Superior temporal gyrus (tissue), 1 donor: ENCODE measurements at regions not wholly inside any gene's neighbourhood (a gene's known extent, or its start where the extent isn't known, plus 50 kb on each side); places are given as distances from the start of the nearest gene placed in this dataset.

ENCODE experiments used
- DNase-seq: peaks from one replicate; pipeline ENCODE4 v3.0.0-alpha.2; 2016; ENCODE audit errors: extremely low spot score

GRCh38 chr5:146940295-146940694 is 61.7 kb upstream of the PPP2R2B start:
- DNase-seq, result peak; percentile 57

GRCh38 chr5:146944019-146944418 is 65.5 kb upstream of the PPP2R2B start:
- no peak for DNase-seq

DNA sequence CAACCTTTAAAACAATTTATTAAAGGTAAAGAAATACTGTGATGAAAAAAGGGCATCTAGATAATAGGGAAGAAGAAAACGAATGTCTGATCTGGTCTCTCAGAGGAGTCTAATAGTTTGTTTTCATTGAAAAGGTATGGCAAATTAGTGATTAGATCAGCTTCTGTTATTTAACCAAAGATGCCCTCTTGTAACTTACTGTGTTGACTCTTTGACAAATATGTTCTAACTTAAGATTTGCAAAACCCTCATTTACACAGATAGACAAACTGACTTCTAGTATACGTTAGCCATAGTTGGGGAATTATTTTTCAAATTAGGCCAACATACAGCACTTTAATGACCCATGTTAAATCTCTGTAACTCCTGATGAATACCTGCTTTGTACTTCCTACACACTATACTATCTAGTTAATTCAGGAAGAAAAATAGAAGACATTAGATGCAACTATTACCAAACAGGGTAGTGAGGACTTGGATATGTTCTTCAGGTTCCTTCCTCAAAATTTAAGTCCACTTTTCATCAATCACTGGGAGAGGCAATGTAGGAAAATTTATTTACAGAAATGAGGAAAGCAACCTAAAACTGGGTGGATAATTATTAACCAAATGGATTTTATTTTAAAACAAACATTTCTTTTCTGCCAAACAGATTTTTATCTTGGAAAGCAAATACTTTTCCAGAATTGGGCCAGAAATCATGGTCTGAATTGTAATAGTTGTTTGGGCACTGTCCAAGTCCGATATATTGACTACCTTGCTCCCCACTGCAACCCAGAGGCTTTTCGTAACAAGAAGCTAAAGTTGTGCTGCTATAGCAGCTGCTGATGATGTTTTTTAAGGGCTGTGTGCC is 66.4 kb upstream of the PPP2R2B start:
- no peak for DNase-seq

GRCh38 chr5:146945617-146946084 is 67.1 kb upstream of the PPP2R2B start:
- no peak for DNase-seq

- DNase-seq, result no peak
These were observed 68.8 kb upstream of the PPP2R2B start for GRCh38 chr5:146947181-146947941.

DNA sequence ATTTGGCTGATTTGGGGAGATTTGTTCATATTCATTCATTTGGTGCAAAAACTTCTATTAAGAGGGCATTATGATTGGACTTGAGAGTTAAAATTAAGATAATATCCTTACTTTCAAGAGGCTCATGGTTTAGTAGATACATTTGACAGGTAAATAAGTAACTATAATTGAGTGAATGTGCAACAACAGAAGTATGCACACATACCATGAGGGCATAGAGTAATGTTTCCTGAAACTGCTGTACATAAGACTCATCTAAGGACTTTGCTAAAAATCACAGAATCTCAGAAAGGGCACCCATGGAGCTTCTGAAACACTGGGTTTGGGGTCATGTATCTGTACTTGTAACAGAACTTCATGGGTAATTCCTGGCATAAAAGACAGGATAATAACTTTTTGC is 70.1 kb upstream of the PPP2R2B start:
- DNase-seq, result no peak

DNA sequence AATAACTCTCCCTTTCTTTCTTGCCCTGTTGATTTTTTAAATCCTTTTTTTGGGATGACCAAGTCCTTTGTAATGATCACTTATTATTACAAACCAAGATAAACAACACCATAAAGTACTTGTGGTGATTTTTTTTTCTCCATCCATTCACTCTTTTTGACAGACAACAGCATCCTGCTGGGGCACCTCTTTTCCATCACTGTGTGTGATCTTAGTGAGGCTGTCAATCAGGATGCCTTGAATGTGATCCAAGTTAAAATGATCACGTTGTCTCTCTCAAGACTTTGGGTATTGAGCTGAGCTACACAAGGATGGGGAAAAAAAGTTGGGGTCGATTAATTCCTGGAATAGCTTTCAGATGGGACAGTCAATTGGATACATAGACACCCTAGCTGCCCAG is 73.6 kb upstream of the PPP2R2B start:
- no peak for DNase-seq

DNA sequence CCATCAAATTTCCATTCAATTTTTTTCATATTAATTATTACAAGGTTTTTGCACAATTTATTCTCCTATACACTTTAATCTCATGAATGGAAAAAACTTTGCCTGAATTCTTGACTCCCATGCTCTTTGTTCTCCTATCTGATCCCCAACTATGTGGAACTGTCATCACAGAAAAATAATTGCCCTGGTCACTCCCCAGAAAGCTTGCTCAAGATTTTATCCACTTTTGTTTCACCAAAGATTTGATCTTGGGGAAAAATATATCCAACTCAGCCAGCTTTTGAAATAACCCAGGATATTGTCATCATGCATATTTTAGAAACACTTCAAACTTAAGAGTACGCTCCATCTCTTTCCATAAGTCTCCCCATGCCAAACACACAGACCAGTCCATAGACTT is 77.7 kb upstream of the PPP2R2B start:
- DNase-seq, result no peak

DNA sequence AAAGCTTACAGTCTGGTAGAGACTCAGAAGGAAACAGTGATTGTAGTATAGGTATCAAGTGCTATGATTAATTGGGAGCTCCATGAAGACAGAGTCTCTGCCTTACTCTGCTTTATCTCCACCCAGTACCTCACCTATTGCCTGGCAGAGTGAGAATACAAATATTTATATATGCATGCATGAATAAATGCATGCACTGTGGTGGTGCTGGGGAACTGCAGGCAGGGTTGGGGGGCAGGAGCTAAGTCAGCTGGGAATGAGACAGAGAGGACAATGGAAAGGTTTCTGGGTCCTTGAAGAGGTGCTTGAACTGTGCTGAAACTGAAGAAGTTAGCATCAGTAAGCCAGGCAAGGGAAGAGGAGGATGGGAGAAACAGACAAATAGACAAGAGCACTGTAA is 80.8 kb upstream of the PPP2R2B start:
- no peak for DNase-seq

- DNase-seq, result no peak
These were observed 84.3 kb upstream of the PPP2R2B start for GRCh38 chr5:146962801-146963355.

DNA sequence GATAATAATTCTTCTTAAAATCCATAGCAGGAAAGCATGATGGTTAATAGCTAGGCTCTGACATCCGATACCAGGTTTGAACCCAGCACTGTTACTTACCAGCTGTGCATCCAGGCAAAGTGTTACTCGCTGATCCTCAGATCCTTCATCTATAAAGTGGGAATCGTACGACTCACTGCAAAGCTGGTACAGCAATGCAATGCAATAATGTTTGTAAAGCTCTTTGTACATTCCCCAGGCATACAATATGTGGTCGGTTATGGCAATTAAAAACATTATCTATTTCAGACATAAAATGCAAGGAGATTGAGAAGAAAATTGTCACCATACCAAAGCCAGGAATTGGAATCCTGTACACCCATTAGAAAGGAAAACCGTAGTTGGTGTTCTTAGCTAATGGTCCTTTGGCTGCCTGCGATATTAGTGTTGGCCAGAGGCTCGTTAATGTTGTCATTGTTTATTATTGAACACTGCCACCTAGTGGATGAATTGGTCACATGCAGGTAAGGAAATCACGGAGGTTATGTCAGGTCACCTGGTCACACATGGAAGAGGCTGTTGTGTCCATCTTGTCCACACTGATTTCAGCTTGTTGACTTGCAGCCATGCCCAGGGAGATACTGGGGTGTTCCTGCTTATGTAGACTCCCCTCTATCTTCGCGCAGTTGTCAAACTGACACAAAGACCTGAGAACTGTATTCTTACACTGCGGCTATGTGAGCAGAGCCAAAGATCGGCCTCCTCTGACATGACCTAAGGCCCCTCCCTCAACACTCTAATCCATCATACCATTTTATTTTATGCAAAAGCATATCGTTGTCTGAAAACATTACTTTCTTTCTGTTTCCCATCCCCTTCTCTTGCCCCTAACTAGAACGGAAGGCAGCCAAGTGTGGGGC is 87.5 kb upstream of the PPP2R2B start:
- DNase-seq, result peak; percentile 97

DNA sequence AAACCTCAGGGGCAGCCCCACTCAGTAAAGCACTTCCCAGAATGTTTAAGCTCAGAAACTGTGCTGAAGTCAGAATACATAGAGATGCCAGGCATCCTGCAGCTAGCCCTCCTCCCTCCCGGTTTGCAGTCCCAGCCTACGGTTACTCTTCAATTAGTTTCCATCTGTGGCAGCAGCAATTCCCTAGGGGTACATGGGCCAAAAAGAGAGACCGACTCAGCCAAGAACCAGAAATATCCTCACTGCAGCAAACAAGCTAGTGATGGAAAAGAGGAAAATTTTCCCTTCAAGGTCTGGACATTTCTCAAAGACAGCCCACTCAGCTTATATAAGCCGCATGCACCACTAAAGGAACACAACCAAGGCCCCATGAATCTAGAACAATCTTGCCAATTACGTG is 89.1 kb upstream of the PPP2R2B start:
- DNase-seq, result peak; percentile 75

DNA sequence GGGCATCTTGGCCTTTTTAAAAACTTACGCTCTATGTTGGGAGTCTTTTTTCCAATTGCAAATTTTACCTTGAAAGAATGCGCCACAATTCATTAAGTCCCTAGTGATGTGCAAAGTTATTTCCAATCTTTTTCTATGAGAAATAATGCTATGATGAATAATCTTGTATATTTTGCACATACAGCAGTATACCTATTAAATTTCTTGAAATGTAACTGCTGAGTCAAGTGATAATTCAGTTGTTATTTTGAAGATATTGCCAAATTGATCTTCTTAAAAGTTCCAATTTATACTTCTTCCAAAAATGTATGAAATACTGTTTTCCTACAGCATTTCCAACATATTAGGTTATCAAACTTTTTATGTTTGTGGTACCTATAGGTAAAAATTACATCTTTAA is 92.8 kb upstream of the PPP2R2B start:
- DNase-seq, result no peak

DNA sequence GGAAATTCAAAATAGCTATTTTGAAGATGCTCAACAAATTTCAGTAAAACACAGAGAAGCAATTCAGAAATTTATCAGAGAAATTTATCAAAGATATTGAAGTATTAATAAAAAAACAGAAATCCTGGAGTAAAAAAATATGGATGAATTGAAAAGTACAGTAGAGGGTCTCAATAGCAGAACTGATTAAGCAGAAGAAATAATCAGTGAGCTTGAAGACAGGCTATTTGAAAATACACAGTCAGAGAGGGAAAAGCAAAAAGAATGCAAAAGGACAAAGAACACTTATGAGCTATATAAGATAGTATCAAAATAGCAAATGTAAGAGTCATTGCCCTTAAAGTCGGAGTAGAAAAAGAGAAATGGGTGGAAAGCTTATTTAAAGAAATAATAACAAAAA is 107.9 kb upstream of the PPP2R2B start:
- DNase-seq, result no peak

DNA sequence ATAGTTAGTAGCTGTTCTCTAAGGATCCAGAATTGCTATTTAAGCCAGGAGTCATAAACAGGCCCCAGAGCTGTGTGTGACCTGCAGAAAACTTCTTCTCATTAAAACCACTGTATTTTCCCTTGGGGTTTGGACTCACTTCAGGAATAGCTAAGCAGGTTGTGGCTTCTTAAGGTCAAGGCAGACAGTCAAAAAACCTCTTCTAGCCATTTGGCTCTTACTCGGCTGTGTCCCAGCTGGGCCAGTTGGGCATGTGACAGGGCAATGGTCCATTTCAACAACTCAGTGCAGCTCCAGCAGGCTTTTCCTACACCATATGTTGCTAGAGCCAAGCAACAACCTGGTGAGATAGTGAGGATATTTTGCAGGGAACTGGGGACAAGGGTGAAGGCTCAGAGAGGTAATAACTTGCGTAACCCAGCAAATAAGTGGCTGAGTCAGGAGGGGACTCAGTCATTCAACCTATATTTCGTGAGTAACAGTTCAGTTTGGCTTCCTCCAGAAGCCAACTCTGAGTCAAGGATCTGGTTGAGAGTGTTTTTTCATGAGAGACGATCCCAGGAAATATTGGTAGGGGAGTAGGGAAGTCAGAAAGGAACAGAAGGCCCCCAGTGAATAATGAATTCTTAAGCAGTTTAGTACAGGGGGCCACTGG is 115.4 kb upstream of the PPP2R2B start:
- peak; percentile 38 for DNase-seq

DNA sequence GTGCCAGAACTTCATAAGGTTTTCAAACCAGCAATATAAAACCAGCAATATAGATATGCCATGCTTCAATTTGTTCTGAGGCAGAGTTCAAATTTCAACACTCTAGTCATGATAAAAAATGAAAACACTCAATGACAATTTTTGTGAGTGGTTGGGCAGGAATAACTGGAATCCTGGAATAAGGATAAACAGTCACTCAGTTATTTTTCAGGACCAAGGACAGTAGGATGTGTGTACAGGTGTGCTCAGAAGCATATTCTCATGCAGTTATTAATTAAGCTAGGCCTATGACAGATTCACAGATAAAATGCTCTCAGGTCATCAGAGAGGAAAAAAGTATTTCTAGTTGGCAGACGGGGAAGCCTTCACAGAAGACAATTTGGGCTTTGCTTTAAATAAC is 117.3 kb upstream of the PPP2R2B start:
- no peak for DNase-seq

DNA sequence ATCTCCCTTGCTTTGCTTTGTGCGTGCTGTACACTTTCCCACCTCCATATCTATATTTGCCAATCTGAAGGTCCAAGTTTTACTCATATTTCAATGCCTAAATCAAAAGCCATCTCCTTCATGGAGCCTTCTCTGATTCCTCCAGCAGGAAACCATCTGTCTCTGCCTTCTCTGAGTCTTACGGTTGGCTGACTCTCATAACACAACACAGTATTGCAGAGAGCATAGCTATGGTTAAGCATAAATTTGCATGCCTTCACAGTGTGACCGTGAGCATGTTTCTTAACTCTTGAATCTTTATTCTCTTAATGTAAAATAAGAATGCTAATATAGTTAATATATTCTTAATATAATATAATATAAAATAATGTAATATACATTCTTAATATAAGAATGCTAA is 136.8 kb upstream of the PPP2R2B start:
- no peak for DNase-seq

GRCh38 chr5:147017191-147017590 is 138.6 kb upstream of the PPP2R2B start:
- DNase-seq, result peak; percentile 64

DNA sequence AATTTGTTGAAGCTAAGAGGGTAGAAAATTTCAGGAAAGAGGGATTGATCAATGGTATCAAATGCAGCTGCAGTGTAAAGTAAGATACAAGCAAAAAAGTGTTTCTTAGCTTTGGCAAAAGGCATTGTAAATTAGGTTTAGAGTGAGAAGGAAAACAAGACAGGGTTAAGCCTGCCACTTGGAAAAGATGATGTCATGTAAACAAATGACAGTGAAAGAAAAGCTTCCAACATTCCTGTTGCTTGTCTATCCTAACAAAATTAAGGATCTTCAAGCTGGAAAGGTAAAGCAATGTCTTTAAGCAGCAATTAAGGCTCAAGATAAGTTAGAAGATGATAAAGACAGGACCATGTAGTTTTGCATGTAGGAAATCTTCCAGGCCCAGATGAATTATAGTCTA is 139.1 kb upstream of the PPP2R2B start:
- DNase-seq, result peak; percentile 37

- no peak for DNase-seq
These were observed 140.3 kb upstream of the PPP2R2B start for GRCh38 chr5:147018812-147019211.

GRCh38 chr5:147036691-147037245 is 158.2 kb upstream of the PPP2R2B start:
- DNase-seq, result no peak
